ENCODE measurements at regions not wholly inside any gene's neighbourhood (a gene's known extent, or its start where the extent isn't known, plus 50 kb on each side); places are given as distances from the start of the nearest gene placed in this dataset.

DNA sequence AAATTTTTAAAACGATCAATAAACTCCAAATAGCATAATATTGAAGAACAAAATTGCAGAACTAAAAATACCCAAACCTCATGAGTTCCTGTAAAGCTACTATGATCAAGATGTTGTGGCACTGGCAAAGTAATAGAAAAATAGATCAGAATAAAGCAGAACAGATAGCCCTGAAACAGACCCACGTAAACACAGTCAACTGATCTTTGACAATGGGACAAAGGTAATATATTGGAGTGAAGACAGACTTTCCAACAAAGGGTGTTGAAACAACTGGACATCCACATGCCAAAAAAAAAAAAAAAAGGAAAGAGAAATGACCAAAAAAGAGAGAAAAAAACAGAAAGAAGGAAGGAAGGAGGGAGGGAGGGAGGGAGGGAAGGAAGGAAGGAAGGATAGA is 138.7 kb downstream of the IRS2 start:
- Histone ChIP-seq H3K27ac (ENCODE audit: low read depth in 2 of 2, low read length in 2 of 2) (no peak overlapping the region), H3K36me3 (ENCODE audit: control insufficient read depth in 2 of 2, insufficient read depth in 2 of 2, low read length in 2 of 2) (no peaks in the 10 kb centered on the region), H3K9me3 (ENCODE audit: control insufficient read depth in 2 of 2, low read length in 2 of 2) (no peaks in the 10 kb centered on the region), H3K4me1 (ENCODE audit: control insufficient read depth in 2 of 2, insufficient read depth in 2 of 2, low read length in 2 of 2) (peaks cover 0 to 3% of the 10 kb centered on the region in 2 donors), H3K27me3 (ENCODE audit: control insufficient read depth in 2 of 2, insufficient read depth in 2 of 2, low read length in 2 of 2) (no peaks in the 10 kb centered on the region), H3K4me3 (ENCODE audit: low read length in 2 of 2) (no peak overlapping the region), H3K9ac (ENCODE audit: low read depth in 1 of 2, low read length in 2 of 2) (no peak overlapping the region)

DNA sequence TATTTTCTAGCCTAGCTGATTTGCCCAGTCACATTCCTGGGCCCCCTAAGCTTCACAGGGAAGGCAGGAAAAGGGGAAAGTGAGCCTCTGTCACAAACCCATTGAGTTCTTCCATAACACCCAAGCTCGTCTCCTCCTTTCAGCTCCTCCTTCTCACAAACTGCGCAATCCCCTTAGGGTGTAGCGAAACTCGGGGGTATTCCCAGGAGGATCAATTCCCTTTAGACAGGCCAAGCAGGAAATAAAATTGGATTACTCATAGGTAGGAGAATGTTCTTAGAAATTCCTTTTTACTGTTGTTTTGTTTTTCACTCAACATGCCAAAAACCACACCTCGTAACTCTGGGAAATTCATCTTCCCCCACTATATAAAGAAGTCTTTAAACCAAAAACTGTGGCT is 139.3 kb downstream of the IRS2 start:
- Histone ChIP-seq H3K27me3 (ENCODE audit: control insufficient read depth in 2 of 2, insufficient read depth in 2 of 2, low read length in 2 of 2) (no peaks in the 10 kb centered on the region), H3K4me1 (ENCODE audit: control insufficient read depth in 2 of 2, insufficient read depth in 2 of 2, low read length in 2 of 2) (peaks cover 0 to 3% of the 10 kb centered on the region in 2 donors), H3K4me3 (ENCODE audit: low read length in 2 of 2) (no peak overlapping the region), H3K9me3 (ENCODE audit: control insufficient read depth in 2 of 2, low read length in 2 of 2) (no peaks in the 10 kb centered on the region), H3K27ac (ENCODE audit: low read depth in 2 of 2, low read length in 2 of 2) (no peak overlapping the region), H3K9ac (ENCODE audit: low read depth in 1 of 2, low read length in 2 of 2) (no peak overlapping the region), H3K36me3 (ENCODE audit: control insufficient read depth in 2 of 2, insufficient read depth in 2 of 2, low read length in 2 of 2) (no peaks in the 10 kb centered on the region)

DNA sequence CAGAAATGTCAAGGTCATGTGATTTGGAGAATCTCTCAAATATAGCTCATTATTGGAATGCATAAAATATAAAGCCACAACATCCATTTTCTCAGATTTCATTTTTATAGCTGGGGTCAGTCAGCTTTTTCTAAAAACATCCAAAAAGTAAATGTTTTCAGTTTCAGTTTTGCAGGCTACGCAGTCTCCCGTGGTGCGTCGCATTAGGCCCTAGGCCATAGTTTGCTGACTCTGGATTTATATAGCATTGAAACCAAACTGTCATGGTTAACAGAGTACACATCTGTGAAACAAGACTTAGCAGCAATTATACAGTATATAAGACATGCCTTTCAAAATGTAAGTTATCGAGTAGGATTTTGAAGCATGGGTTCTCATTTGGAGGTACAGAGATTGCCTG is 140.0 kb downstream of the IRS2 start:
- H3K4me3 ChIP-seq (ENCODE audit: low read length in 2 of 2), result no peak overlapping the region

DNA sequence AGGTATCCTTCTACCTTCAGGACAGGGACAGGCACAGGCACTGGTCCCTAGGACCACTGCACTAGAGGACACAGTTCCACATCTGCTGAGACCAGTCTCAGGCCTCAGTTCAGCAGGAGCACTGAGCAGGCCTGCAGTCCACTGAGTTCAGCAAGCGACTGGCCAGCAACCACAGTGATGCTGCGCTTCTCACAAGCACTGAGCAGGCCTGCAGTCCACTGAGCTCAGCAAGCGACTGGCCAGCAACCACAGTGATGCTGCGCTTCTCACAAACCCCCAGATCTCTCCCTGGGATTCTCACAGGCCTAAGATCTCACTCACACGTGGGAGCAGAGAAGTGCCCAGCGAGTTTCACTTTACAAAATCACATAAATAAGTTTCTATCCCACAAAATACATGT is 140.6 kb downstream of the IRS2 start:
- H3K27ac ChIP-seq (ENCODE audit: low read depth in 2 of 2, low read length in 2 of 2), result no peak overlapping the region
- peaks cover 0 to 3% of the 10 kb centered on the region in 2 donors for H3K4me1 ChIP-seq (ENCODE audit: control insufficient read depth in 2 of 2, insufficient read depth in 2 of 2, low read length in 2 of 2)
- H3K9me3 ChIP-seq (ENCODE audit: control insufficient read depth in 2 of 2, low read length in 2 of 2), result peaks cover 0 to 4% of the 10 kb centered on the region in 2 donors
- no peak overlapping the region for H3K9ac ChIP-seq (ENCODE audit: low read depth in 1 of 2, low read length in 2 of 2)
- no peak overlapping the region for H3K4me3 ChIP-seq (ENCODE audit: low read length in 2 of 2)
- no peaks in the 10 kb centered on the region for H3K36me3 ChIP-seq (ENCODE audit: control insufficient read depth in 2 of 2, insufficient read depth in 2 of 2, low read length in 2 of 2)
- no peaks in the 10 kb centered on the region for H3K27me3 ChIP-seq (ENCODE audit: control insufficient read depth in 2 of 2, insufficient read depth in 2 of 2, low read length in 2 of 2)

More for the DNA sequence above, 140.0 kb downstream of the IRS2 start:
- peaks cover 0 to 3% of the 10 kb centered on the region in 2 donors for H3K4me1 ChIP-seq (ENCODE audit: control insufficient read depth in 2 of 2, insufficient read depth in 2 of 2, low read length in 2 of 2)
- no peak overlapping the region for H3K27ac ChIP-seq (ENCODE audit: low read depth in 2 of 2, low read length in 2 of 2)
- H3K36me3 ChIP-seq (ENCODE audit: control insufficient read depth in 2 of 2, insufficient read depth in 2 of 2, low read length in 2 of 2), result no peaks in the 10 kb centered on the region
- H3K9ac ChIP-seq (ENCODE audit: low read depth in 1 of 2, low read length in 2 of 2), result no peak overlapping the region
- H3K27me3 ChIP-seq (ENCODE audit: control insufficient read depth in 2 of 2, insufficient read depth in 2 of 2, low read length in 2 of 2), result no peaks in the 10 kb centered on the region
- no peaks in the 10 kb centered on the region for H3K9me3 ChIP-seq (ENCODE audit: control insufficient read depth in 2 of 2, low read length in 2 of 2)

DNA sequence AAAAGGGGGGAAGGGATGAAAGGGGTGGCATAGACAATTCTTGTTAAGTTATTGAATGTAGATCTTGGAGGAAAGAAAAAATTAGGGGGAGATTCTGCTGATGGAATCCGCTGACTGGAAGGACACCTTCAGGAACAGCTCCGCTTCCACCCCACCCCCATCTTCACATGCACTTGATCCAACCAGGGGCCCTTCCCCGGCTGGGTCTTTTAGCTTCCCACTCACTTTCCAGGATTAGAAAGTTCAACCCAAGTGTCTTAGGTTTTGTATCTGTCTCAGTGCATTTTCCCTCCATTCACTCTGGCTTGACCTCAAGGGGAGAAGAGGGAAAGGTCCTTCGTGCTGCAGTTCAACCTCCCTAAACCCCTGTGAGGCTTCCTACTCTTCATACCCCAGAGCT is 141.4 kb downstream of the IRS2 start:
- Histone ChIP-seq H3K27me3 (ENCODE audit: control insufficient read depth in 2 of 2, insufficient read depth in 2 of 2, low read length in 2 of 2) (no peaks in the 10 kb centered on the region), H3K27ac (ENCODE audit: low read depth in 2 of 2, low read length in 2 of 2) (no peak overlapping the region), H3K9me3 (ENCODE audit: control insufficient read depth in 2 of 2, low read length in 2 of 2) (peaks cover 0 to 7% of the 10 kb centered on the region in 2 donors), H3K4me1 (ENCODE audit: control insufficient read depth in 2 of 2, insufficient read depth in 2 of 2, low read length in 2 of 2) (peaks cover 0 to 3% of the 10 kb centered on the region in 2 donors), H3K4me3 (ENCODE audit: low read length in 2 of 2) (no peak overlapping the region), H3K36me3 (ENCODE audit: control insufficient read depth in 2 of 2, insufficient read depth in 2 of 2, low read length in 2 of 2) (no peaks in the 10 kb centered on the region), H3K9ac (ENCODE audit: low read depth in 1 of 2, low read length in 2 of 2) (no peak overlapping the region)

DNA sequence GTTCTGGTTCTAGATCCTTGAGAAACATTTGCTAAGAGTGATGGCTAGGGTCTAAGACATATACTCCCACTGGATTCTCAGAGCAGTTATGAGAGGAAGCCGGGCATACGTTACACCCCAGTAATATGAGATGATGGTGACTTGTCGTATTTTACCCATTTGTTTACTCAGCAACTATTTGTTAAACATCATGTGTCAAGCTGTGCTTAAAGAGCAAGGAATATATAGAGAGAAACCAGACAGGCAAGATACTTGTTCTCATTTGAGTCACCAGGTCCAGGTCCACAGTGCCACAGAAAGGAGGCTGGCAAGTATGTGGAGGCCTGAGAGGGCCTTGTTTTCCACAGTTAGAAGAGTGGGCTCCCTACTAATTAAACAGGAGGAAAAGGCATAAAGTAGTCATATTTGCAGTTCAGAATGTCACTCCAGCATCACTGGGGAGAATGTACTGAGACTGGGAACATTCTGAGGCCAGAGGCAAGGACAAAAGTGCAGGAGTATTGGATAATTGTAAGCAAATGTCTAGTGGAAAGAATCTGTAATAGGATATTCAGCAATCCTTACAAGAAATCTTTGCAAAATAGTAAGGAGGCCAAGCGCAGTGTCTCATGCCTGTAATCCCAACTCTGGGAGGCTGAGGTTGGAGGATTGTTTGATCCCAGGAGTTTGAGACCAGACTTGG is 142.2 kb downstream of the IRS2 start:
- H3K27me3 ChIP-seq (ENCODE audit: control insufficient read depth in 2 of 2, insufficient read depth in 2 of 2, low read length in 2 of 2), result no peaks in the 10 kb centered on the region
- H3K4me3 ChIP-seq (ENCODE audit: low read length in 2 of 2), result no peak overlapping the region
- H3K9me3 ChIP-seq (ENCODE audit: control insufficient read depth in 2 of 2, low read length in 2 of 2), result peaks cover 0 to 7% of the 10 kb centered on the region in 2 donors
- no peaks in the 10 kb centered on the region for H3K36me3 ChIP-seq (ENCODE audit: control insufficient read depth in 2 of 2, insufficient read depth in 2 of 2, low read length in 2 of 2)
- no peak overlapping the region for H3K9ac ChIP-seq (ENCODE audit: low read depth in 1 of 2, low read length in 2 of 2)
- H3K4me1 ChIP-seq (ENCODE audit: control insufficient read depth in 2 of 2, insufficient read depth in 2 of 2, low read length in 2 of 2), result no peaks in the 10 kb centered on the region
- no peak overlapping the region for H3K27ac ChIP-seq (ENCODE audit: low read depth in 2 of 2, low read length in 2 of 2)

DNA sequence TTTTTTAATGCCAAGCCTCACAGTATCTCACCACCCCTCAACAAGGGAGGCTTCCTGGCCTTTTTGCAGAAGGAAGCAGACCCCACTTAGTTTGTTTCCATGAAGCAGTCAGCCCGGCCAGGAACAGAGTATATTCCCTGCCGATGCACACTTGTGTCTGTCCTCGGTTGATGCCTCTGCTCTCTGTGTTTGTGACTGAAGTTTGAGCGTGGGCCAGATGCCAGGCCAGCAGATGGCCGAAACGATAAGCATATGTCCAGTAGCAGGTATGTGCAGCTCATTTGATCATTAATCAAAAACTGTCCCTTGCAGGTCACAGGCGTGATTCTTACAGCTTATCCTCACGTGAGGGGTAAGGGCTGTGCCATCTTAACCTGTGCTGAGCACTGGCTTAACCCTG is 144.0 kb downstream of the IRS2 start:
- Histone ChIP-seq H3K27me3 (ENCODE audit: control insufficient read depth in 2 of 2, insufficient read depth in 2 of 2, low read length in 2 of 2) (no peaks in the 10 kb centered on the region), H3K9me3 (ENCODE audit: control insufficient read depth in 2 of 2, low read length in 2 of 2) (peaks cover 0 to 7% of the 10 kb centered on the region in 2 donors), H3K4me3 (ENCODE audit: low read length in 2 of 2) (no peak overlapping the region), H3K4me1 (ENCODE audit: control insufficient read depth in 2 of 2, insufficient read depth in 2 of 2, low read length in 2 of 2) (no peaks in the 10 kb centered on the region), H3K27ac (ENCODE audit: low read depth in 2 of 2, low read length in 2 of 2) (no peak overlapping the region), H3K9ac (ENCODE audit: low read depth in 1 of 2, low read length in 2 of 2) (no peak overlapping the region), H3K36me3 (ENCODE audit: control insufficient read depth in 2 of 2, insufficient read depth in 2 of 2, low read length in 2 of 2) (no peaks in the 10 kb centered on the region)

DNA sequence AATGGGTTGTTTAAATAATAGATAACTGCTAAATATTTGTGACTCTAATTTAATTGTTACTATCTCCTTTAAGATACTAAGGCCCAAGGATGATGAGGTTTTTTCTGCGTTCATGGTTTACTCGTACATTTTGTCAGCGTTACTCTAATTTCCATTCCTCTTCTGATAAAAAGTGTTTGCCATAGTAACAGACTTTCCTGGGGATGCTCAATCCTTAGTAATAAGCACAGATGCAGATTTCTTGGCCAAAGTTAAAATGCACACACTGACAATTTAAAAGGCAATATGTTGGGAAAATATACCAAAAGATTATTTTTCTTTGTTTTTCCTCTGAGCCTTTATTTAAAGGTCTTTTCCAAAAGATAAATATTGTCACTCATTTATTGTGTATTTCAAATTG is 149.6 kb downstream of the IRS2 start:
- Histone ChIP-seq H3K27me3 (ENCODE audit: control insufficient read depth in 2 of 2, insufficient read depth in 2 of 2, low read length in 2 of 2) (no peaks in the 10 kb centered on the region), H3K9ac (ENCODE audit: low read depth in 1 of 2, low read length in 2 of 2) (no peak overlapping the region), H3K4me3 (ENCODE audit: low read length in 2 of 2) (no peak overlapping the region), H3K27ac (ENCODE audit: low read depth in 2 of 2, low read length in 2 of 2) (no peak overlapping the region), H3K36me3 (ENCODE audit: control insufficient read depth in 2 of 2, insufficient read depth in 2 of 2, low read length in 2 of 2) (no peaks in the 10 kb centered on the region), H3K9me3 (ENCODE audit: control insufficient read depth in 2 of 2, low read length in 2 of 2) (peaks cover 0 to 7% of the 10 kb centered on the region in 2 donors), H3K4me1 (ENCODE audit: control insufficient read depth in 2 of 2, insufficient read depth in 2 of 2, low read length in 2 of 2) (no peaks in the 10 kb centered on the region)

DNA sequence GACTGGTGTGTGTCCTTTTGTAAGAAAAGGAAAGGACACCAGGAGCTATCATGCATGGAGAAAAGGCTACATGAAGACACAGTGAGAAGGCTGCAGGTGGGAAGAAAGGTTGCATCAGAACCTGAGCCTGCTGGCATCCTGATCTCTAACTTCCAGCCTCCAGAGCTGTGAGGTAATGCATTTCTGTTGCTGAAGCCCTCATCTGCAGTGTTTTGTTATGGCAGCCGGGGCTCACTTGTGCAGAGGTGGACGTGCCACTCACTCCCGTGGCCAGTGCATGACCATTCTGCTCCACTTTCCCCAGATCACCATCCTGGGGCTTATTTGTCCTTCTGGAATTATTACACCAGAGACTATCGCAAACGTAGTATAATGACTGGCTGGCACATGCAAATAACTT is 155.3 kb downstream of the IRS2 start:
- H3K9ac ChIP-seq (ENCODE audit: low read depth in 1 of 2, low read length in 2 of 2), result no peak overlapping the region
- H3K27ac ChIP-seq (ENCODE audit: low read depth in 2 of 2, low read length in 2 of 2), result no peak overlapping the region
- H3K27me3 ChIP-seq (ENCODE audit: control insufficient read depth in 2 of 2, insufficient read depth in 2 of 2, low read length in 2 of 2), result no peaks in the 10 kb centered on the region
- no peaks in the 10 kb centered on the region for H3K36me3 ChIP-seq (ENCODE audit: control insufficient read depth in 2 of 2, insufficient read depth in 2 of 2, low read length in 2 of 2)
- no peaks in the 10 kb centered on the region for H3K4me1 ChIP-seq (ENCODE audit: control insufficient read depth in 2 of 2, insufficient read depth in 2 of 2, low read length in 2 of 2)
- H3K9me3 ChIP-seq (ENCODE audit: control insufficient read depth in 2 of 2, low read length in 2 of 2), result no peaks in the 10 kb centered on the region
- no peak overlapping the region for H3K4me3 ChIP-seq (ENCODE audit: low read length in 2 of 2)

DNA sequence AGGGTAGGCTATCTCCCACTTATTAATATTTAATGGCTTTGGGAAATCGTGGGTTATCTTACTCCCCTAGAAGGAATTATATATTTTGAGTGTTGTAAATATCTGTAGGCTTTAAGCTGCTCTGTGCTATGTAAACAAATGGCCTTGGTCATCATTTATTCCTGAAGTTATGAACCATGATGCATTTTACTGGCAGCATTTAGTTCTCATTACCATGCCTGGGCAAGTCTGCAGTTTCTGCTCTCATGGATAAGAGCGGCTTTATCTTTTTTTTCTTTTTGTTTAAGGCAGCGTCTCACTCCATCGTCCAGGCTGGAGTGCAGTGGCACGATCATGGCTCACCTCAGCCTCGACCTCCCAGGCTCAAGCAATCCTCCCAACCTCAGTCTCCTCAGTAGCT is 156.1 kb downstream of the IRS2 start:
- Histone ChIP-seq H3K9ac (ENCODE audit: low read depth in 1 of 2, low read length in 2 of 2) (no peak overlapping the region), H3K4me3 (ENCODE audit: low read length in 2 of 2) (no peak overlapping the region), H3K9me3 (ENCODE audit: control insufficient read depth in 2 of 2, low read length in 2 of 2) (no peaks in the 10 kb centered on the region), H3K4me1 (ENCODE audit: control insufficient read depth in 2 of 2, insufficient read depth in 2 of 2, low read length in 2 of 2) (no peaks in the 10 kb centered on the region), H3K27ac (ENCODE audit: low read depth in 2 of 2, low read length in 2 of 2) (no peak overlapping the region), H3K36me3 (ENCODE audit: control insufficient read depth in 2 of 2, insufficient read depth in 2 of 2, low read length in 2 of 2) (no peaks in the 10 kb centered on the region), H3K27me3 (ENCODE audit: control insufficient read depth in 2 of 2, insufficient read depth in 2 of 2, low read length in 2 of 2) (no peaks in the 10 kb centered on the region)

DNA sequence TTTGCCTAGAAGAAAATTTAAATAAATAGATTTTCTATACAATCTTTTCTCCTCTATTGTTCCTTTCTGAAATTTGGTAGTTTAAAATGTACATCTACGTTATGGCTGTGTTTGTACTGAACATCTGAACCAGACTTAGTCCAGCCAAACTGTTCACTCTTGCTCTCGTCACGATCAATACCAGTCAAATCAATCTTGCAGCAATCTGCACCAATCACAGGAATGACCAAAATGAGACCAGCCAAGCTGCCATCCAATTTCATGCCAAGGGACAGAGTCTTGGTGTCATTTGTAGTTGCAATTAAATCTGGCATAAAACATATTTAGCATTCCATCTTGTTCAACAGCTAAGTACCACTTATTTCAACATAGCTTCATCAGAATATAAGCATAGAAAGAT is 156.6 kb downstream of the IRS2 start:
- Histone ChIP-seq H3K9me3 (ENCODE audit: control insufficient read depth in 2 of 2, low read length in 2 of 2) (no peaks in the 10 kb centered on the region), H3K27me3 (ENCODE audit: control insufficient read depth in 2 of 2, insufficient read depth in 2 of 2, low read length in 2 of 2) (no peaks in the 10 kb centered on the region), H3K27ac (ENCODE audit: low read depth in 2 of 2, low read length in 2 of 2) (no peak overlapping the region), H3K4me1 (ENCODE audit: control insufficient read depth in 2 of 2, insufficient read depth in 2 of 2, low read length in 2 of 2) (no peaks in the 10 kb centered on the region), H3K36me3 (ENCODE audit: control insufficient read depth in 2 of 2, insufficient read depth in 2 of 2, low read length in 2 of 2) (no peaks in the 10 kb centered on the region), H3K4me3 (ENCODE audit: low read length in 2 of 2) (no peak overlapping the region), H3K9ac (ENCODE audit: low read depth in 1 of 2, low read length in 2 of 2) (no peak overlapping the region)
